Liver (tissue), 8 donors: ENCODE measurements at regions not wholly inside any gene's neighbourhood (a gene's known extent, or its start where the extent isn't known, plus 50 kb on each side); places are given as distances from the start of the nearest gene placed in this dataset.

ENCODE experiments used
- DNase-seq: peaks from one replicate; pipeline ENCODE4 v3.0.0-alpha.2; 2017; ENCODE audit warnings: low spot score
- H3K27ac ChIP-seq, 2 donors: one replicate each; pipeline ENCODE4 v1.7.0; 2013; ENCODE audit warnings: inconsistent platforms in 2 of 2, low read length in 2 of 2, control low read depth in 1 of 2, low read depth in 1 of 2, mild to moderate bottlenecking in 1 of 2
- H3K27me3 ChIP-seq, 4 donors: one replicate each; pipeline versions ENCODE4 v1.6.1 to v1.7.0; 2013; ENCODE audit warnings: low read length in 3 of 4, inconsistent platforms in 1 of 4, mild to moderate bottlenecking in 1 of 4, moderate library complexity in 1 of 4; ENCODE audit not compliant: control insufficient read depth in 4 of 4, insufficient read depth in 4 of 4
- H3K36me3 ChIP-seq, 4 donors: one replicate each; pipeline versions ENCODE4 v1.6.1 to v1.7.0; 2013; ENCODE audit warnings: low read length in 3 of 4, mild to moderate bottlenecking in 3 of 4, low read depth in 1 of 4, moderate library complexity in 1 of 4; ENCODE audit not compliant: control insufficient read depth in 4 of 4, insufficient read depth in 3 of 4
- H3K4me1 ChIP-seq, 4 donors: one replicate each; pipeline versions ENCODE4 v1.6.1 to v1.7.0; 2013; ENCODE audit warnings: low read length in 3 of 4, mild to moderate bottlenecking in 3 of 4, moderate library complexity in 1 of 4; ENCODE audit not compliant: control insufficient read depth in 4 of 4, insufficient read depth in 4 of 4
- H3K4me3 ChIP-seq, 3 donors: one replicate each; pipeline versions ENCODE4 v1.6.1 to v1.7.0; 2013; ENCODE audit warnings: low read length in 3 of 3, control low read depth in 1 of 3, low read depth in 1 of 3, mild to moderate bottlenecking in 1 of 3
- H3K9ac ChIP-seq, 2 donors: one replicate each; pipeline ENCODE4 v1.7.0; 2013; ENCODE audit warnings: low read length in 2 of 2, mild to moderate bottlenecking in 2 of 2, moderate library complexity in 2 of 2, control low read depth in 1 of 2, low read depth in 1 of 2
- H3K9me3 ChIP-seq, 4 donors: one replicate each; pipeline versions ENCODE4 v1.6.1 to v1.7.0; 2013; ENCODE audit warnings: low read length in 3 of 4; ENCODE audit not compliant: control insufficient read depth in 4 of 4
- EGR1 ChIP-seq, 2 donors: IDR thresholded peaks; 2 replicates each; pipeline ENCODE4 v1.6.1; 2016 to 2018; ENCODE audit warnings: antibody characterized with exemption in 2 of 2, low read depth in 2 of 2
- FOXA1 ChIP-seq: IDR thresholded peaks from 2 replicates; pipeline ENCODE4 v1.6.1; 2016; ENCODE audit warnings: antibody characterized with exemption
- HNF4A ChIP-seq, 2 donors: conservative IDR thresholded peaks; 2 replicates each; pipeline ENCODE4 v1.6.1; 2016; ENCODE audit warnings: antibody characterized with exemption in 2 of 2, mild to moderate bottlenecking in 2 of 2
- JUND ChIP-seq, 2 donors: IDR thresholded peaks; 2 replicates each; pipeline ENCODE4 v1.6.1; 2016; ENCODE audit warnings: antibody characterized with exemption in 2 of 2
- NR2F2 ChIP-seq: IDR thresholded peaks from 2 replicates; pipeline ENCODE4 v1.6.1; 2016; ENCODE audit warnings: antibody characterized with exemption
- RAD21 ChIP-seq, 2 donors: IDR thresholded peaks; 2 replicates each; pipeline ENCODE4 v1.6.1; 2016; ENCODE audit warnings: antibody characterized with exemption in 2 of 2, mild to moderate bottlenecking in 2 of 2
- RXRA ChIP-seq, 2 donors: IDR thresholded peaks; 2 replicates each; pipeline ENCODE4 v1.6.1; 2017 to 2018; ENCODE audit warnings: antibody characterized with exemption in 2 of 2, mild to moderate bottlenecking in 1 of 2
- TAF1 ChIP-seq: conservative IDR thresholded peaks from 2 replicates; pipeline ENCODE4 v1.6.1; 2016; ENCODE audit warnings: antibody characterized with exemption, mild to moderate bottlenecking
- YY1 ChIP-seq: IDR thresholded peaks from 2 replicates; pipeline ENCODE4 v1.6.1; 2016; ENCODE audit warnings: antibody characterized with exemption, mild to moderate bottlenecking
- WGBS: extraction: QIAGEN DNeasy Blood & Tissue Kit; methylation state at CpG from one replicate; pipeline ENCODE4 v1.1.7; 2013; 5-methylcytosine and 5-hydroxymethylcytosine counted together
- TF ChIP-seq, protein P1 (sequence below): IDR thresholded peaks from 2 replicates; pipeline ENCODE4 v1.6.1; 2016; ENCODE audit warnings: antibody characterized with exemption
- TF ChIP-seq, protein P2 (sequence below): fragments of 150-350 bp; IDR thresholded peaks from 2 replicates; pipeline ENCODE4 v1.5.1; 2017; ENCODE audit warnings: improper control_type of control experiment, low read depth, low read length; ENCODE audit not compliant: missing input control
- TF ChIP-seq, protein P3 (sequence below): IDR thresholded peaks from 2 replicates; pipeline ENCODE4 v1.6.1; 2016; ENCODE audit warnings: antibody characterized with exemption, mild to moderate bottlenecking
- donor health status: healthy.
- donor health status: healthy.
- donor health status: healthy.
- donor health status: healthy.
- donor health status: healthy.

DNA sequence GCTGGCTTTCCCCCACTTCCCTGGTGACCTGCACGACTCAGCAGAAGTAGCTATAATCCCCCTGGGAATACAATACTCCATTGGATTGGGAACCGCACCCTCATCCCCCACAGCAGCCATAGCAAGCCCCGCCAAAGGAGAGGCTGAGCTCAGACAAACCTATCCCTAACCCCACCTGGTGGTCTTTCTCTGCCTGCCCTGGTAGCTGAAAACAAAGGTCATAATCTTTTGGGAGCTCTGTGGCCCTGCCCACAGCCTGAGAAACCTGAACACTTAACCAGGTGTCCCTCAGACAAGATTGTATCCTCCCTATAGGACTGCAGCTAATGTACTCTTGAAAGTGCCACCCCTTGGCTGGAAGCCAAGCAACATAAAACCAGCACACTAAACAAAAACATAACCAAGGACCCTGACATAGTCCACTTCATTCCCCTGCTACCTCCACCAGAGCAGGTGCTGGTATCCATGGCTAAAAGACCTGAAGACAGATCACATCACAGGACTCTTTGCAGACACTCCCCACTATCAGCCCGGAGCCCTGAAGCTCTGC lies 71.6 kb upstream of the RUNX1 start:
- no peaks in the 10 kb centered on the region for H3K4me1 ChIP-seq
- peaks cover 0 to 4% (median 0%) of the 10 kb centered on the region in 4 donors for H3K27me3 ChIP-seq
- no peak overlapping the region for H3K4me3 ChIP-seq
- 77% methylated on average over 4 of the region's 4 CpGs for WGBS
- H3K9me3 ChIP-seq: no peaks in the 10 kb centered on the region
- no peak overlapping the region for H3K27ac ChIP-seq
- no peak overlapping the region for H3K9ac ChIP-seq
- H3K36me3 ChIP-seq: no peaks in the 10 kb centered on the region
- TF ChIP-seq FOXA1 (no peak), NR2F2 (no peak), HNF4A (conservative IDR thresholded peaks at IDR 0.05) (no peak), JUND (IDR thresholded peaks at IDR 0.05) (no peak)
- TF ChIP-seq, protein P1, sequence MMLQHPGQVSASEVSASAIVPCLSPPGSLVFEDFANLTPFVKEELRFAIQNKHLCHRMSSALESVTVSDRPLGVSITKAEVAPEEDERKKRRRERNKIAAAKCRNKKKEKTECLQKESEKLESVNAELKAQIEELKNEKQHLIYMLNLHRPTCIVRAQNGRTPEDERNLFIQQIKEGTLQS: no peak
- no peak for DNase-seq

DNA sequence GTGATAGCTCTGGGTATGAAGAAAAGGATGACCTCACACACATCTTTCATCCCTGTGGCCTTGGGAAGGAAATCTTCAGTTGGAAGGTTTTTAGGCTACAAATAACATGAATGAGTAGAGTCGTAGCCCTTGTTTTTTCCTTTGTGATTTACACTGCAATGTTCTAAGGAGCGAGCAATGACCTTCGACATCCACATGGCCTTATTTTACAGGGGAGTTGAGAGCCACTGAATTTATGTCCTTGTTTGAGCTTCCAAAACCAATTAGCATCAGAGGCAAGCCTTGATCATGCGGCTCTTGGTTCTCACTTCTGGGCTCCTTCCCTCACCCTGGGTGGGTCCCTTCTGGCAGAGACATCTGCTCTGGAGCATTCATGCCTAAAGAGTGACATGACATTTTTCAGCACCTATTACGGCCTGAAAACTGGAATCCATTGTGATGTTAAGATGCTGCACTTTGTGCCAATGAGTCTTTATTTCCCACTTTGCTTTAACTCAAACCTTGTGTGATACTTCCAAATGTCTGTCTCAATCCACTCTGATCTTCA lies 70.5 kb upstream of the RUNX1 start:
- H3K27me3 ChIP-seq: peaks cover 0 to 4% (median 0%) of the 10 kb centered on the region in 4 donors
- DNase-seq: no peak
- H3K4me1 ChIP-seq: no peaks in the 10 kb centered on the region
- H3K27ac ChIP-seq: no peak overlapping the region
- TF ChIP-seq, protein P2, sequence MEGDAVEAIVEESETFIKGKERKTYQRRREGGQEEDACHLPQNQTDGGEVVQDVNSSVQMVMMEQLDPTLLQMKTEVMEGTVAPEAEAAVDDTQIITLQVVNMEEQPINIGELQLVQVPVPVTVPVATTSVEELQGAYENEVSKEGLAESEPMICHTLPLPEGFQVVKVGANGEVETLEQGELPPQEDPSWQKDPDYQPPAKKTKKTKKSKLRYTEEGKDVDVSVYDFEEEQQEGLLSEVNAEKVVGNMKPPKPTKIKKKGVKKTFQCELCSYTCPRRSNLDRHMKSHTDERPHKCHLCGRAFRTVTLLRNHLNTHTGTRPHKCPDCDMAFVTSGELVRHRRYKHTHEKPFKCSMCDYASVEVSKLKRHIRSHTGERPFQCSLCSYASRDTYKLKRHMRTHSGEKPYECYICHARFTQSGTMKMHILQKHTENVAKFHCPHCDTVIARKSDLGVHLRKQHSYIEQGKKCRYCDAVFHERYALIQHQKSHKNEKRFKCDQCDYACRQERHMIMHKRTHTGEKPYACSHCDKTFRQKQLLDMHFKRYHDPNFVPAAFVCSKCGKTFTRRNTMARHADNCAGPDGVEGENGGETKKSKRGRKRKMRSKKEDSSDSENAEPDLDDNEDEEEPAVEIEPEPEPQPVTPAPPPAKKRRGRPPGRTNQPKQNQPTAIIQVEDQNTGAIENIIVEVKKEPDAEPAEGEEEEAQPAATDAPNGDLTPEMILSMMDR: no peak
- H3K36me3 ChIP-seq: no peaks in the 10 kb centered on the region
- no peak overlapping the region for H3K9ac ChIP-seq
- H3K4me3 ChIP-seq: no peak overlapping the region
- no peaks in the 10 kb centered on the region for H3K9me3 ChIP-seq
- 95% methylated on average over 5 of the region's 5 CpGs for WGBS

DNA sequence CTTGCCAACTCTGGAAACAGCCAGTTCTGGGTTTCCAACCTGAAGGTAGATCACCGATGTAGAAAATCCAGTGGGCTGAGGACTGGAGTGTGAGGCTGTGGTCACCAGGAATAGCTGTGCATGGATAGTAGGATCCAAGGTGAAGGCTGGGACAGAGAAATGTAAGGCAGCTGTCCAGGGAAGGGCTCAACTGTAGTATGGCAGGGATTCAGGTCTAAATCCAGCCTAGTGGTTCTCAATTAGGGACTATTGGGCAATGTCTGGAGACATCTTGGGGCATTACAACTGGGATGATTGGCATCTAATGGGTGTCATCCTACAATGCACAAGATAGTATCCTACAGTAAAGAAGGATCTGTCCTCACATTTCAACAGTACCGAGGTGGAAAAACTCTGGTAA lies 67.7 kb upstream of the RUNX1 start:
- H3K36me3 ChIP-seq: no peaks in the 10 kb centered on the region
- H3K4me3 ChIP-seq: no peak overlapping the region
- H3K9me3 ChIP-seq: no peaks in the 10 kb centered on the region
- H3K4me1 ChIP-seq: no peaks in the 10 kb centered on the region
- peaks cover 0 to 4% (median 0%) of the 10 kb centered on the region in 4 donors for H3K27me3 ChIP-seq
- H3K9ac ChIP-seq: no peak overlapping the region
- H3K27ac ChIP-seq: no peak overlapping the region
- TF ChIP-seq NR2F2: no peak
- no peak for TF ChIP-seq RXRA (IDR thresholded peaks at IDR 0.05)
- no peak for TF ChIP-seq EGR1 (IDR thresholded peaks at IDR 0.05; ENCODE audit: low read depth in 2 of 2)
- TF ChIP-seq YY1: no peak
- TF ChIP-seq TAF1: no peak
- TF ChIP-seq, protein P3, sequence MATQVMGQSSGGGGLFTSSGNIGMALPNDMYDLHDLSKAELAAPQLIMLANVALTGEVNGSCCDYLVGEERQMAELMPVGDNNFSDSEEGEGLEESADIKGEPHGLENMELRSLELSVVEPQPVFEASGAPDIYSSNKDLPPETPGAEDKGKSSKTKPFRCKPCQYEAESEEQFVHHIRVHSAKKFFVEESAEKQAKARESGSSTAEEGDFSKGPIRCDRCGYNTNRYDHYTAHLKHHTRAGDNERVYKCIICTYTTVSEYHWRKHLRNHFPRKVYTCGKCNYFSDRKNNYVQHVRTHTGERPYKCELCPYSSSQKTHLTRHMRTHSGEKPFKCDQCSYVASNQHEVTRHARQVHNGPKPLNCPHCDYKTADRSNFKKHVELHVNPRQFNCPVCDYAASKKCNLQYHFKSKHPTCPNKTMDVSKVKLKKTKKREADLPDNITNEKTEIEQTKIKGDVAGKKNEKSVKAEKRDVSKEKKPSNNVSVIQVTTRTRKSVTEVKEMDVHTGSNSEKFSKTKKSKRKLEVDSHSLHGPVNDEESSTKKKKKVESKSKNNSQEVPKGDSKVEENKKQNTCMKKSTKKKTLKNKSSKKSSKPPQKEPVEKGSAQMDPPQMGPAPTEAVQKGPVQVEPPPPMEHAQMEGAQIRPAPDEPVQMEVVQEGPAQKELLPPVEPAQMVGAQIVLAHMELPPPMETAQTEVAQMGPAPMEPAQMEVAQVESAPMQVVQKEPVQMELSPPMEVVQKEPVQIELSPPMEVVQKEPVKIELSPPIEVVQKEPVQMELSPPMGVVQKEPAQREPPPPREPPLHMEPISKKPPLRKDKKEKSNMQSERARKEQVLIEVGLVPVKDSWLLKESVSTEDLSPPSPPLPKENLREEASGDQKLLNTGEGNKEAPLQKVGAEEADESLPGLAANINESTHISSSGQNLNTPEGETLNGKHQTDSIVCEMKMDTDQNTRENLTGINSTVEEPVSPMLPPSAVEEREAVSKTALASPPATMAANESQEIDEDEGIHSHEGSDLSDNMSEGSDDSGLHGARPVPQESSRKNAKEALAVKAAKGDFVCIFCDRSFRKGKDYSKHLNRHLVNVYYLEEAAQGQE: no peak
- no peak for TF ChIP-seq RAD21 (IDR thresholded peaks at IDR 0.05)
- no peak for DNase-seq
- WGBS: 94% methylated on average over 2 of the region's 2 CpGs
